H9 (cell line): ENCODE measurements at regions not wholly inside any gene's neighbourhood (a gene's known extent, or its start where the extent isn't known, plus 50 kb on each side); places are given as distances from the start of the nearest gene placed in this dataset.

Experiments
- DNase-seq: peaks from one replicate; pipeline ENCODE4 v3.0.0-alpha.2; 2017
- H2AFZ ChIP-seq: one replicate; pipeline ENCODE4 v1.6.1; 2013; ENCODE audit warnings: mild to moderate bottlenecking, low read length, control low read depth, moderate library complexity
- H2AK5ac ChIP-seq: 2 replicates; pipeline ENCODE4 v1.6.1; 2013; ENCODE audit warnings: low read length, control low read depth, mixed read lengths; ENCODE audit not compliant: insufficient read length
- H2BK120ac ChIP-seq: one replicate; pipeline ENCODE4 v1.6.1; 2013; ENCODE audit warnings: low read depth, mild to moderate bottlenecking, low read length, control low read depth, inconsistent platforms; ENCODE audit not compliant: poor library complexity, severe bottlenecking
- H2BK12ac ChIP-seq: 2 replicates; pipeline ENCODE4 v1.6.1; 2013; ENCODE audit warnings: low read length, control low read depth, mixed read lengths, low read depth; ENCODE audit not compliant: insufficient read length
- H2BK15ac ChIP-seq: 2 replicates; pipeline ENCODE4 v1.6.1; 2013; ENCODE audit warnings: low read depth, low read length, control low read depth
- H2BK20ac ChIP-seq: one replicate; pipeline ENCODE4 v1.6.1; 2013; ENCODE audit warnings: low read depth, mild to moderate bottlenecking, low read length, control low read depth, inconsistent platforms; ENCODE audit not compliant: poor library complexity, severe bottlenecking
- H2BK5ac ChIP-seq: 2 replicates; pipeline ENCODE4 v1.6.1; 2013; ENCODE audit warnings: low read length, control low read depth, mixed read lengths; ENCODE audit not compliant: insufficient read length
- H3K14ac ChIP-seq: 2 replicates; pipeline ENCODE4 v1.6.1; 2013; ENCODE audit warnings: low read length, control low read depth; ENCODE audit not compliant: insufficient read depth
- H3K18ac ChIP-seq: 2 replicates; pipeline ENCODE4 v1.6.1; 2013; ENCODE audit warnings: low read depth, mild to moderate bottlenecking, mixed read lengths, low read length, control low read depth; ENCODE audit not compliant: insufficient read length
- H3K23ac ChIP-seq: 2 replicates; pipeline ENCODE4 v1.6.1; 2013; ENCODE audit warnings: low read length, control low read depth, mixed read lengths, low read depth; ENCODE audit not compliant: insufficient read length
- H3K23me2 ChIP-seq: 2 replicates; pipeline ENCODE4 v1.6.1; 2013; ENCODE audit warnings: low read depth, mild to moderate bottlenecking, mixed read lengths, low read length, control low read depth; ENCODE audit not compliant: insufficient read length, poor library complexity, severe bottlenecking
- H3K27ac ChIP-seq: 2 replicates; pipeline ENCODE4 v1.5.1; 2013; ENCODE audit warnings: low read length, control low read depth, mixed read lengths, low read depth; ENCODE audit not compliant: insufficient read length
- H3K27me3 ChIP-seq: 2 replicates; pipeline ENCODE4 v1.6.1; 2013; ENCODE audit warnings: low read length, control low read depth, inconsistent platforms; ENCODE audit not compliant: insufficient read depth
- H3K4ac ChIP-seq: 2 replicates; pipeline ENCODE4 v1.6.1; 2013; ENCODE audit warnings: low read depth, mild to moderate bottlenecking, control low read depth, inconsistent platforms, low read length, moderate library complexity
- H3K4me1 ChIP-seq: 2 replicates; pipeline ENCODE4 v1.6.1; 2013; ENCODE audit warnings: low read length, control low read depth, inconsistent platforms; ENCODE audit not compliant: insufficient read depth
- H3K4me2 ChIP-seq: 2 replicates; pipeline ENCODE4 v1.6.1; 2013; ENCODE audit warnings: low read length, control low read depth, mixed read lengths; ENCODE audit not compliant: insufficient read length, insufficient read depth
- H3K56ac ChIP-seq: 2 replicates; pipeline ENCODE4 v1.6.1; 2013; ENCODE audit warnings: low read depth, mild to moderate bottlenecking, mixed read lengths, low read length, control low read depth; ENCODE audit not compliant: insufficient read length
- H3K79me1 ChIP-seq: 2 replicates; pipeline ENCODE4 v1.6.1; 2013; ENCODE audit warnings: low read depth, mild to moderate bottlenecking, moderate library complexity, low read length, control low read depth, inconsistent platforms; ENCODE audit not compliant: insufficient read depth, poor library complexity, severe bottlenecking
- H3K79me2 ChIP-seq: 2 replicates; pipeline ENCODE4 v1.6.1; 2013; ENCODE audit warnings: low read length, control low read depth, inconsistent platforms; ENCODE audit not compliant: insufficient read depth
- H3K9ac ChIP-seq: 2 replicates; pipeline ENCODE4 v1.6.1; 2013; ENCODE audit warnings: low read length, control low read depth, mixed read lengths; ENCODE audit not compliant: insufficient read length; ENCODE audit errors: extremely low read depth
- H3K9me3 ChIP-seq: one replicate; pipeline ENCODE4 v1.6.1; 2013; ENCODE audit warnings: low read depth, low read length, inconsistent platforms; ENCODE audit not compliant: control insufficient read depth
- H3T11ph ChIP-seq: one replicate; pipeline ENCODE4 v1.6.1; 2013; ENCODE audit warnings: mild to moderate bottlenecking, low read length, control low read depth, inconsistent platforms
- H4K20me1 ChIP-seq: one replicate; pipeline ENCODE4 v1.6.1; 2013; ENCODE audit not compliant: control insufficient read depth, insufficient read length, insufficient read depth
- H4K5ac ChIP-seq: 2 replicates; pipeline ENCODE4 v1.6.1; 2013; ENCODE audit warnings: low read depth, mild to moderate bottlenecking, mixed read lengths, low read length, control low read depth; ENCODE audit not compliant: insufficient read length
- H4K8ac ChIP-seq: replicated peaks from 2 replicates; pipeline ENCODE4 v1.6.1; 2013; ENCODE audit warnings: low read length, control low read depth, mixed read lengths, low read depth; ENCODE audit not compliant: insufficient read length
- H4K91ac ChIP-seq: 2 replicates; pipeline ENCODE4 v1.6.1; 2013; ENCODE audit warnings: low read depth, mild to moderate bottlenecking, moderate library complexity, mixed read lengths, low read length, control low read depth; ENCODE audit not compliant: insufficient read length
- H3K27ac Mint-ChIP-seq, 3 experiments: 2 replicates in 2 of 3; 3 replicates in 1 of 3; pipeline ENCODE4 v1.8.0; 2020 to 2021; ENCODE audit warnings: mixed read lengths in 3 of 3, mild to moderate bottlenecking in 1 of 3, moderate library complexity in 1 of 3
- H3K27me3 Mint-ChIP-seq: 2 replicates; pipeline ENCODE4 v1.8.0; 2021; ENCODE audit warnings: low read depth, mild to moderate bottlenecking, moderate library complexity, mixed read lengths
- H3K36me3 Mint-ChIP-seq, 3 experiments: 2 replicates in 2 of 3; 3 replicates in 1 of 3; pipeline ENCODE4 v1.8.0; 2020 to 2021; ENCODE audit warnings: low read depth in 3 of 3, mixed read lengths in 3 of 3; ENCODE audit not compliant: insufficient read depth in 1 of 3
- H3K4me1 Mint-ChIP-seq, 2 experiments: 2 replicates each; pipeline ENCODE4 v1.8.0; 2020; ENCODE audit warnings: mixed read lengths in 2 of 2
- H3K4me3 Mint-ChIP-seq, 2 experiments: 2 replicates in 1 of 2; 3 replicates in 1 of 2; pipeline ENCODE4 v1.8.0; 2020 to 2021; ENCODE audit warnings: mild to moderate bottlenecking in 2 of 2, mixed read lengths in 2 of 2, moderate library complexity in 1 of 2
- H3K9me3 Mint-ChIP-seq, 2 experiments: 2 replicates in 1 of 2; 3 replicates in 1 of 2; pipeline ENCODE4 v1.8.0; 2020; ENCODE audit warnings: mild to moderate bottlenecking in 2 of 2, mixed read lengths in 2 of 2, moderate library complexity in 1 of 2
- CTCF ChIP-seq: fragments of 200-600 bp; sonication (generic); conservative IDR thresholded peaks from 3 replicates; pipeline ENCODE4 v1.8.0; 2021; ENCODE audit warnings: antibody characterized with exemption, mild to moderate bottlenecking
- WGBS: extraction: QIAGEN DNeasy Blood & Tissue Kit; methylation state at CpG from one replicate; pipeline ENCODE4 v1.1.7; 2013; ENCODE audit warnings: missing lambda C conversion rate, low lambda C conversion rate, mixed read lengths; ENCODE audit not compliant: insufficient read length; ENCODE audit errors: extremely low coverage; 5-methylcytosine and 5-hydroxymethylcytosine counted together

- Mint-ChIP-seq H3K27me3 (no peaks in the 10 kb centered on the region), H3K9me3 (no peaks in the 10 kb centered on the region), H3K27ac (no peak overlapping the region), H3K36me3 (peaks cover 0 to 5% (median 0%) of the 10 kb centered on the region in 3 experiments; a peak in 3 of 7 replicates), H3K4me3 (no peak overlapping the region), H3K4me1 (peaks cover 4 to 5% of the 10 kb centered on the region in 2 experiments)
- Histone ChIP-seq H2BK12ac (no peak overlapping the region), H3K4ac (no peak overlapping the region), H3K23me2 (no peaks in the 10 kb centered on the region), H3K14ac (no peak overlapping the region), H4K91ac (no peak overlapping the region), H2BK120ac (no peak overlapping the region), H2AK5ac (no peak overlapping the region), H3K79me1 (no peaks in the 10 kb centered on the region), H3K23ac (no peak overlapping the region), H2BK20ac (no peak overlapping the region), H3K9me3 (no peaks in the 10 kb centered on the region), H3K9ac (no peak overlapping the region), H3K27me3 (no peaks in the 10 kb centered on the region), H2BK15ac (no peak overlapping the region), H3K79me2 (no peaks in the 10 kb centered on the region), H2AFZ (no peak overlapping the region), H4K20me1 (no peaks in the 10 kb centered on the region), H4K8ac (no peak overlapping the region), H4K5ac (no peak overlapping the region), H3K4me2 (no peak overlapping the region), H2BK5ac (no peak overlapping the region), H3K27ac (no peak overlapping the region), H3T11ph (no peak overlapping the region), H3K56ac (no peak overlapping the region), H3K4me1 (no peaks in the 10 kb centered on the region), H3K18ac (no peak overlapping the region)
- no peak for DNase-seq
- TF ChIP-seq CTCF, result no peak
- WGBS, result no CpG with 5 or more reads among the region's 1 CpG
Observed at GRCh38 chr3:168574455-168575158, 478.9 kb upstream of the GOLIM4 start.
